Skin epidermis (tissue), 12 donors: ENCODE measurements at regions not wholly inside any gene's neighbourhood (a gene's known extent, or its start where the extent isn't known, plus 50 kb on each side); places are given as distances from the start of the nearest gene placed in this dataset.
"Not testable (repeated sequence)": the region's sequence is repeated elsewhere in the genome, so short reads cannot be mapped to it uniquely, and the experiment has no call there.

Source experiments
- H3K27ac ChIP-seq, 21 experiments: fragments of 200-600 bp; sonication (generic) in 11 of 21; one replicate each; pipeline ENCODE4 v1.5.0; 2020; ENCODE audit warnings: mild to moderate bottlenecking in 3 of 21, inconsistent platforms in 2 of 21, moderate library complexity in 2 of 21
- H3K4me3 ChIP-seq, 7 experiments: fragments of 200-600 bp; sonication (generic) in 2 of 7; one replicate each; pipeline ENCODE4 v1.5.0; 2020; ENCODE audit warnings: inconsistent platforms in 2 of 7, mild to moderate bottlenecking in 2 of 7, moderate library complexity in 1 of 7

DNA sequence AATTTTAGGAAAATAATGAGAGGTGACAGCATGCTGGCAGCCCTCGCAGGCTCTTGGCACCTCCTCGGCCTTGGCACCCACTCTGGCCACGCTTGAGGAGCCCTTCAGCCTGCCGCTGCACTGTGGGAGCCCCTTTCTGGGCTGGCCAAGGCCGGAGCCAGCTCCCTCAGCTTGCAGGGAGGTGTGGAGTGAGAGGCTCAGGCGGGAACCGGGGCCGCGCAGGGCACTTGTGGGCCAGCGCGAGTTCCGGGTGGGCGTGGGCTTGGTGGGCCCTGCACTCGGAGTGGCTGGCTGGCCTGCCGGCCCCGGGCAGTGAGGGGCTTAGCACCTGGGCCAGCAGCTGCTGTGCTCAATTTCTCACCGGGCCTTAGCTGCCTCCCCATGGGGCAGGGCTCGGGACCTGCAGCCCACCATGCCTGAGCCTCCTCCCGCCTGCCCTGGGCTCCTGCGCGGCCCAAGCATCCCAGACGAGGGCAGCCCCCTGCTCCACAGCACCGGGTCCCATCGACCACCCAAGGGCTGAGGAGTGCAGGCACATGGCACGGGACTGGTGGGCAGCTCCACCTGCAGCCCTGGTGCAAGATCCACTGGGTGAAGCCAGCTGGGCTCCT, 299.3 kb upstream of the MDFIC2 start:
- H3K27ac ChIP-seq, H3K4me3 ChIP-seq: not testable (repeated sequence)

GRCh38 chr3:70608434-70608833, 296.0 kb upstream of the MDFIC2 start:
- H3K4me3 ChIP-seq: no peak overlapping the region
- H3K27ac ChIP-seq: no peak overlapping the region

DNA sequence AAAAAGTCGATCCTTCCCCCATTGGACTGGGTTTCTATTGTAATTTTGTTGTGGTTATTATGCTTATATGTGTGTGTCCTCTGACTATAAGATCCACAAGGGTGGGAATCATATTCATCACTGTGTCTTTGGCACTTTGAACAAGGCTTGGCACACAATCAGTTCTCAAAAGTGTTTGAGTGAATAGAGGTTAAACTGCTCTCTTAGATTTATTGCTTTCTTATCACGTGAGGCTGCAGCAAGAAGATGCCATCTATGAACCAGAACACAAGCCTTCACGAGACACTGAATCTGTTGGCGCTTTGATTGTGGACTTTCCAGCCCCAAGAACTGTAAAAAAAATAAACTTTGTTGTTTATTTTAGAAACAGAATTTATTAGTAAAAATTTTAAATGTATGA, 295.0 kb upstream of the MDFIC2 start:
- Histone ChIP-seq H3K27ac (no peak overlapping the region), H3K4me3 (no peak overlapping the region)

DNA sequence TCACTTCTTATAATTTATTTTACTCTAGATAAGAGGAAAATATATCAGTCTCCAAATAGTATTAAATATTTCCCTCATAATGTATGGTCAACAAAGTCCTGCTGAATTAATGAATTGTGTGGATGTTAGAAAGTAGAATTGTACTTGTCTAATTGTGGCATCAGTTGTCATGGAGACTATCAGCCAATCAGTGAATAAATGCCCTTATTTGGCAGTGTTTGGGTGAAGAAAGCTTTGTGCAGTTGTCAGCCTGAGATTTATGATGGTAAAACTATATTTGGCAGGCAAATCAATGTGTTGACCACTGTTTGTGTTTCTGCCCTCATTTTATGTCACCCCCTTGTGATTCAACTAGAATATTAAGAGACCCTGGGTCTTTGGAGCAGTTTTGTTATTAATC, 293.6 kb upstream of the MDFIC2 start:
- Histone ChIP-seq H3K4me3 (no peak overlapping the region), H3K27ac (no peak overlapping the region)

- H3K4me3 ChIP-seq: no peak overlapping the region
- H3K27ac ChIP-seq: no peak overlapping the region
These were observed 290.7 kb upstream of the MDFIC2 start for GRCh38 chr3:70603103-70603502.

DNA sequence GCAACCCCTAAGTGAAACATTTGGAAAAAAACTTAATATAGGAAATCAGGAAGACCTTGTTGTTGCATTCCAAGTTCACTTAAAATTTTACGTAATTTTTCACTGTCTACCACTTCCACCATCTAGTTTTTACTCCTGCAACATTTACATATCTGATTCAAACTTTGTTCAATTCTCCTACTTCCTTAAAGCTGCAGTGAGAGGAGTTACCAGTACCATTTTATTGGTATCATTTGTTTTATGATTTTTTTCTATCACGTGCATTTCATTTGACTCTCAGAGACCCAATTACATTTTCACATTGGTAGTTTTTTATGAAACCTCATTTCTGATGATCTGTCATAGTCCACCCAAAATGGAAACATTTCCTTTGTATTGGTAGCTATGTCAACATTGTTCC, 284.9 kb upstream of the MDFIC2 start:
- H3K4me3 ChIP-seq: no peak overlapping the region
- H3K27ac ChIP-seq: no peak overlapping the region

DNA sequence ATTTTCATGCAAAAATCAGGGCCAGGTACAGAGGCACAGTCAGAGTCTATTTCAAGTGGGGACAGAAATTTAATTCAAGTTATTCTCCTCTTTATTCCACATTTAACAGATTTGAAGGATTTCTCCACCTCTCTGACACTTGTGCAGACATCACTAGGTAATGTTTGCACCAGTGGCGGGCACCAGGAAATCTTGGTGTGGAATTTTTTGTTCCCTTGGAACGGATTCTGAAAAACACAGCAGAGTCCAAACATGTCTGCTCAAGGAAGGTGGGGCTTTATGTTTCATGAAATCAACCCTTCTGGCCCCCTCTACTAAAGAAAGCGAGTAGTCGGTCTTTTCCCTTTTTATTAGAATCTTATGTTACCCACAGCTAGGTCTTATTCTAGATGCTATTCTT, 271.2 kb upstream of the MDFIC2 start:
- Histone ChIP-seq H3K4me3 (no peak overlapping the region), H3K27ac (no peak overlapping the region)

- no peak overlapping the region for H3K4me3 ChIP-seq
These were observed 270.4 kb upstream of the MDFIC2 start for GRCh38 chr3:70582803-70583202.

GRCh38 chr3:70580021-70580420, 267.6 kb upstream of the MDFIC2 start:
- no peak overlapping the region for H3K4me3 ChIP-seq

More at GRCh38 chr3:70582803-70583202, 270.4 kb upstream of the MDFIC2 start:
- H3K27ac ChIP-seq: no peak overlapping the region

GRCh38 chr3:70571696-70572095, 259.3 kb upstream of the MDFIC2 start:
- Histone ChIP-seq H3K4me3 (no peak overlapping the region), H3K27ac (no peak overlapping the region)

More at GRCh38 chr3:70580021-70580420, 267.6 kb upstream of the MDFIC2 start:
- H3K27ac ChIP-seq: no peak overlapping the region

- no peak overlapping the region for H3K27ac ChIP-seq
- H3K4me3 ChIP-seq: no peak overlapping the region
These were observed 258.1 kb upstream of the MDFIC2 start for GRCh38 chr3:70570584-70570983.

GRCh38 chr3:70568626-70569025, 256.2 kb upstream of the MDFIC2 start:
- Histone ChIP-seq H3K27ac (no peak overlapping the region), H3K4me3 (no peak overlapping the region)

DNA sequence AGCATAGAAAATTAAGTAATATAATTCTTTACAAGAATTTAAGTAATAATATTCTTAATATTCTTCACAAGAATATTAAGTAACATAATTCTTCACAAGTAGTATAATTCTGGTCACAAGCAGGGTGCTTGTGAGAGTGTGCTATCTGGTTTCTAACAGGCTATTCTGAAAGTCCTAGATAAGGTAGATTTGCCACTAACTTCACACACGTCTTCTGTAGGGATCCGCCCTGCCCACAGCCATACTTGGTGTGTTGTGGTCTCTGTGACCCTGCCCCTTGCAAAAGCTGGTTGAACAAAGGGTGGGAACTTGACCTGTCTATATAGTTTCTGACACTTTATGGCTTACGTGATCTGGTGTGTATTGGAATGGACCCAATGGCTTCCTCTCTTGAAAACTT, 253.4 kb upstream of the MDFIC2 start:
- no peak overlapping the region for H3K4me3 ChIP-seq

DNA sequence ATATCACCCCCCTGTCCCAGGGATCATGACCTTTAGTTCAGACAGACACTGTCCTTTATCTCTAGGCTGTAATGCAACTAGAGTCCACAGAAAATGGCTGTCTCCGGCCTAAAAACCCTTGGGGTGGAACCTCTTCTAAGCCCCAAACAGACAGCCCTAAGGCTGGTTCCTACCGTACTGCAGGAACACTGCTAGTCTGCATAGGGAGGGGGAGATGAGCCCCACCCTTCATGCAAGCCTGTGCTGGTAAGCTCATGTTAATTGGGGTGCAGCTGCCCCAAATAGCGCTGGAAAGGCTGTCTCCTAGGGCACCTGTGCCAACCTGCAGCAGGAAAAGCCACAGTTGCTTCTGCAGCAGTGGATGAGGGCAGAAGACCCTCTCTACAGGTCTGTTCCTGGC, 252.1 kb upstream of the MDFIC2 start:
- Histone ChIP-seq H3K27ac (no peak overlapping the region), H3K4me3 (no peak overlapping the region)

More for the DNA sequence above, 253.4 kb upstream of the MDFIC2 start:
- no peak overlapping the region for H3K27ac ChIP-seq

GRCh38 chr3:70561796-70562195, 249.4 kb upstream of the MDFIC2 start:
- Histone ChIP-seq H3K27ac (no peak overlapping the region), H3K4me3 (no peak overlapping the region)

DNA sequence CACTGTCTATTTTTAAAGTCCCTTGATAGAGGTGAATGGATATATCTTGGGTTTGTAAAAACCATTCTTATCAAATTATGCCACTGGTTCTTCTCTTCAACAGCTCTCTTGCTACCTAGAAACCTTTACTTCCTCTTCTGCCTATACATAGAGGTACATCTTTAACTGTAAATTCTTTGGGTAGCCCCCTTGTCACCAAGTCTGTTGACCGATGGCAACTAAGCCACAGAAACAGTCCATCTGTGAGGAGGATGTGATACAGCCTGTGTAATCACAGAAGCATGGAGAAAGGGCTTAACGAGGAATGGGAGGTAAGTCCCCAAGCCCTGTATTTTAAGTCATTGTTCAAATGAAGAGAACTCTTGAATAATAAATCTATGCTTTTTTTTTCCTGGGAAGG, 246.5 kb upstream of the MDFIC2 start:
- H3K4me3 ChIP-seq: no peak overlapping the region
- no peak overlapping the region for H3K27ac ChIP-seq

DNA sequence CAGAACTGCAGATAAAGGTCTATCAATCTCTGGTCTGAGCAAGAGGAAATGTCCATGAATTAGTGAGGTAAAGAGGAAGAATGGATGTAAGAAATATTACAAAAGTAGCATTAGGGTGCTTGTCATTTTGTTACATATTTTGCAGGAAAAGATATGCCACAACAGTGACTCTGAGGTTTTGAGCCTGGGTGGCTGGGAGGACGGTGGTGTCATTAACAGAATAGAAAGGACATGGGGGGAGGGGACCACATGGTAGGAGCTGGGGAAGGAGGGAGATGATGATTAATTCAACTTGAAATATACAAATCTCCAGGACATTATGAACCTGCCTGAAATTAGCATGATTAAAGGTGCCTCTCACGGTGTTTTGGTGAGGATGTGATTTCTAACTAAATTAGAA, 245.5 kb upstream of the MDFIC2 start:
- Histone ChIP-seq H3K4me3 (no peak overlapping the region), H3K27ac (no peak overlapping the region)

GRCh38 chr3:70556056-70556455, 243.6 kb upstream of the MDFIC2 start:
- H3K27ac ChIP-seq: no peak overlapping the region
- no peak overlapping the region for H3K4me3 ChIP-seq

DNA sequence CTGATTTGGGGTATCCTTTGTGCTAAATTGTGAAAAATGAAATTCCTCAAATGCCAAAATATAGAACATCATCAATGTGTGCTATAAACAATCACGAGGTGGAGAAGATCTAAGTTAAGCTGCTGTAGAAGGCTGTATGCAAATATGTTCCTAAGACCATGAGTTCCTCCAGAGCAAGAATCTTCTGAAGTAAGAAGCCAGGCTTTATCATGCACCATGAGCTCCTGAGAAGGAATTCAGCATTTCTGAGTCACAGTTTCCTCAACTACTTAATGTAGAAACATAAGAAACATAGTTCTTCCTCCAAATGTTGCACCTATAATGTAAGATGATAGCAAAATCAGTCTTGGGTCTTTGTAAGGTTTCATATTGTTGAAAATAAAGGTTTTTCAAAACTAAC, 241.7 kb upstream of the MDFIC2 start:
- Histone ChIP-seq H3K4me3 (no peak overlapping the region), H3K27ac (no peak overlapping the region)

DNA sequence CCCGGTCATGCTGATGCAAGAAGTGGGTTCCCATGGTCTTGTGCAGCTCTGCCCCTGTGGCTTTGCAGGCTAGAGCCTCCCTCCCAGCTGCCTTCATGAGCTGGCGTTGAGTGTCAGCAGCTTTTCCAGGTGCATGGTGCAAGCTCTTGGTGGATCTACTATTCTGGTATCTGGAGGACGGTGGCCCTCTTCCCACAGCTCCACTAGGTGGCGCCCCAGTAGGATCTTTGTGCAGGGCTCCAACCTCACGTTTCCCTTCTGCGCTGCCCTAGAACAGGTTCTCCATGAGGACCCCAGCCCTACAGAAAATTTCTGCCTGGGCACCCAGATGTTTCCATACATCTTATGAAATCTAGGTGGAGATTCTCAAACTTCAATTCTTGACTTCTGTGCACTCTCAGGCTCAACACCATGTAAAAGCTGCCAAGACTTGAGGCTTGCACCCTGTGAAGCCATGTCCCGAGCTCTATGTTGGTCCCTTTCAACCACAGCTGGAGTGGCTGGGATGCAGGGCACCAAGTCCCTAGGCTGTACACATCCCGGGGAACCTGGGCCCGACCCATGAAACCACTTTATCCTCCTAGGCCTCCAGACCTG, 238.4 kb upstream of the MDFIC2 start:
- Histone ChIP-seq H3K4me3 (no peak overlapping the region), H3K27ac (no peak overlapping the region)

GRCh38 chr3:70546679-70547078, 234.2 kb upstream of the MDFIC2 start:
- Histone ChIP-seq H3K27ac (no peak overlapping the region), H3K4me3 (no peak overlapping the region)

GRCh38 chr3:70543493-70543892, 231.1 kb upstream of the MDFIC2 start:
- Histone ChIP-seq H3K4me3 (no peak overlapping the region), H3K27ac (no peak overlapping the region)
